ENCODE measurements at regions not wholly inside any gene's neighbourhood (a gene's known extent, or its start where the extent isn't known, plus 50 kb on each side); places are given as distances from the start of the nearest gene placed in this dataset.

- TF ChIP-seq CTCF (conservative IDR thresholded peaks at IDR 0.05 in 1 of 2, IDR thresholded peaks at IDR 0.05 in 1 of 2; ENCODE audit: low read depth in 1 of 2, low read length in 2 of 2) (no peak), EZH2 (IDR thresholded peaks at IDR 0.05; ENCODE audit: low read length, missing control alignments) (no peak)
Measured at GRCh38 chr3:78154521-78155186, 1114.8 kb downstream of the ROBO2 start.

Measured in fibroblast of lung (primary cell).